GM23248 (cell line): ENCODE measurements at regions not wholly inside any gene's neighbourhood (a gene's known extent, or its start where the extent isn't known, plus 50 kb on each side); places are given as distances from the start of the nearest gene placed in this dataset.

ENCODE experiments used
- EZH2 ChIP-seq: fragments of 200-600 bp; sonication (generic); IDR thresholded peaks from 2 replicates; pipeline ENCODE4 v1.6.1; 2018; ENCODE audit warnings: antibody characterized with exemption, mild to moderate bottlenecking; ENCODE audit not compliant: insufficient read depth, poor library complexity, severe bottlenecking
- EZH2phosphoT487 ChIP-seq: fragments of 200-600 bp; sonication (generic); IDR thresholded peaks from 2 replicates; pipeline ENCODE4 v1.6.1; 2018; ENCODE audit warnings: antibody characterized with exemption, moderate library complexity, mild to moderate bottlenecking, low read depth; ENCODE audit not compliant: insufficient read depth

DNA sequence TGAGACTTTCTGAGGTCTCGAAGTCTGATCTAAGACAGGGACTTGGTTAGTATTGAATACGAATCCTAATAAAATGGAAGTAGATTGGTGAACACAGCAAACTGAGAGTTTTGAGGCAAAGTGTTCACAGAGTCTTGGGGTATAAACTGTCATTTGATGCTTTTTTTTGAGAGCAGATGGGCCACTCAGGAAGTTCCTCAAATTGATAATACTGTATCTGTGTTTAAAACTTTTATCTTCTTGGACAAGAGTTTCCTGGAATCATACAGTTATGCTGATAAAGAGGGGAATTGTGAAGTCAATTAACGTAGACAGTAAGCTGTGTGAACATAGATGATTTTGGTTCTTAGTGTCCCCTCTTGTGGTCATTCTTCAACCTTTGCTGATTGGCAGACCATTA is 80.0 kb upstream of the CLPB start:
- no peak for TF ChIP-seq EZH2
- no peak for TF ChIP-seq EZH2phosphoT487
